ENCODE measurements at regions not wholly inside any gene's neighbourhood (a gene's known extent, or its start where the extent isn't known, plus 50 kb on each side); places are given as distances from the start of the nearest gene placed in this dataset.
"Not testable (repeated sequence)": the region's sequence is repeated elsewhere in the genome, so short reads cannot be mapped to it uniquely, and the experiment has no call there.

DNA sequence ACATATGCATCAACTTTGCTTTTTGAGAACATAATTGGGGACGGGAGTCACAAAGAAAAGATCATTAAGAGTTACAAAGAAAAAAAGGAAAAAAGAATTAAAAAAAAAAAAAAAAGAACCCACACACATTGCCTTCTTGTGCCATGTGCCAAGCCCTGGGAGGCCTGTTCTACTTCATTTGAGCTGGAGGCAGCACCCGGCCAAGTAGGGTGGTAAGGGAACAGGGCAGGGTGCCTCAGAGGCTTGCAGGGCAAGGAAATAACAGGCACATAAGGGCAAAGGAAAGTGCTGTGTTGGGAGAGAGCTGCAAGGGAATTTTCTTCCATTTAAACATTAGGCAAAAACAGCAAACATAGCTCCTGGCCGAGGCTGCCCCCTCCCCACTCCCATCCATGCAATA lies 418.0 kb downstream of the TMEM182 start:
- H3K27me3 Mint-ChIP-seq (ENCODE audit: low read depth): no peaks in the 10 kb centered on the region
- no peak for DNase-seq (ENCODE audit: low read depth, low spot score)
- no peak overlapping the region for H3K27ac Mint-ChIP-seq (ENCODE audit: unreplicated experiment)
- H3K4me1 Mint-ChIP-seq: no peaks in the 10 kb centered on the region
- H3K9me3 Mint-ChIP-seq: no peaks in the 10 kb centered on the region
- H3K36me3 Mint-ChIP-seq (ENCODE audit: low read depth): no peaks in the 10 kb centered on the region
- TF ChIP-seq, protein P1, sequence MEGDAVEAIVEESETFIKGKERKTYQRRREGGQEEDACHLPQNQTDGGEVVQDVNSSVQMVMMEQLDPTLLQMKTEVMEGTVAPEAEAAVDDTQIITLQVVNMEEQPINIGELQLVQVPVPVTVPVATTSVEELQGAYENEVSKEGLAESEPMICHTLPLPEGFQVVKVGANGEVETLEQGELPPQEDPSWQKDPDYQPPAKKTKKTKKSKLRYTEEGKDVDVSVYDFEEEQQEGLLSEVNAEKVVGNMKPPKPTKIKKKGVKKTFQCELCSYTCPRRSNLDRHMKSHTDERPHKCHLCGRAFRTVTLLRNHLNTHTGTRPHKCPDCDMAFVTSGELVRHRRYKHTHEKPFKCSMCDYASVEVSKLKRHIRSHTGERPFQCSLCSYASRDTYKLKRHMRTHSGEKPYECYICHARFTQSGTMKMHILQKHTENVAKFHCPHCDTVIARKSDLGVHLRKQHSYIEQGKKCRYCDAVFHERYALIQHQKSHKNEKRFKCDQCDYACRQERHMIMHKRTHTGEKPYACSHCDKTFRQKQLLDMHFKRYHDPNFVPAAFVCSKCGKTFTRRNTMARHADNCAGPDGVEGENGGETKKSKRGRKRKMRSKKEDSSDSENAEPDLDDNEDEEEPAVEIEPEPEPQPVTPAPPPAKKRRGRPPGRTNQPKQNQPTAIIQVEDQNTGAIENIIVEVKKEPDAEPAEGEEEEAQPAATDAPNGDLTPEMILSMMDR (conservative IDR thresholded peaks at IDR 0.05): no peak
- no peak overlapping the region for H3K4me3 Mint-ChIP-seq

GRCh38 chr2:103183061-103183460 lies 421.2 kb downstream of the TMEM182 start:
- Mint-ChIP-seq H3K36me3 (ENCODE audit: low read depth) (no peaks in the 10 kb centered on the region), H3K27ac (ENCODE audit: unreplicated experiment) (no peak overlapping the region), H3K4me3 (no peak overlapping the region), H3K4me1 (no peaks in the 10 kb centered on the region), H3K27me3 (ENCODE audit: low read depth) (no peaks in the 10 kb centered on the region), H3K9me3 (peaks cover 3% of the 10 kb centered on the region)
- no peak for DNase-seq (ENCODE audit: low read depth, low spot score)
- TF ChIP-seq, protein P1 (conservative IDR thresholded peaks at IDR 0.05): peak; percentile 55

DNA sequence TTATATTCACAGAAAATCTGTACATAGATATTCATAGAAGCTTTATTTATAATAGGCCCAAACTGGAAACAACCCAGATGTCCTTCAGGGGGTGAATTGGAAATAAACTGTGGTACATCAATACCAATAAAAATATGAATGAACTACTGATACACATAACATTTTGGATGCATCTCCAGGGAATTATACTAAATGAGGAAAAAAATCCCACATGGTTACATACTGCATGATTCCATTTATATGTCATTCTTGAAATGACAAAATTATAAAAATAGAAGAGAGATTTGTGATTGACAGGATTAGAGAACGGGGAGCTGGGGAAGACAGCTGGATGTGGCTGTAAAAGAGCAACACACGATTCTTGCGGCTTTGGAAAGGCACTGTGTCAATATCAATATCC lies 435.0 kb downstream of the TMEM182 start:
- H3K4me1 Mint-ChIP-seq: no peaks in the 10 kb centered on the region
- H3K27me3 Mint-ChIP-seq (ENCODE audit: low read depth): peaks cover 2% of the 10 kb centered on the region
- peaks cover 8% of the 10 kb centered on the region for H3K36me3 Mint-ChIP-seq (ENCODE audit: low read depth)
- H3K4me3 Mint-ChIP-seq: no peak overlapping the region
- TF ChIP-seq, protein P1 (conservative IDR thresholded peaks at IDR 0.05): no peak
- no peak overlapping the region for H3K27ac Mint-ChIP-seq (ENCODE audit: unreplicated experiment)
- H3K9me3 Mint-ChIP-seq: peaks cover 16% of the 10 kb centered on the region
- no peak for DNase-seq (ENCODE audit: low read depth, low spot score)

GRCh38 chr2:103200774-103201173 lies 438.9 kb downstream of the TMEM182 start:
- H3K27me3 Mint-ChIP-seq (ENCODE audit: low read depth); H3K4me1 Mint-ChIP-seq; H3K27ac Mint-ChIP-seq (ENCODE audit: unreplicated experiment); DNase-seq (ENCODE audit: low read depth, low spot score); H3K4me3 Mint-ChIP-seq; H3K36me3 Mint-ChIP-seq (ENCODE audit: low read depth): not testable (repeated sequence)
- peaks cover 14% of the 10 kb centered on the region for H3K9me3 Mint-ChIP-seq

GRCh38 chr2:103208916-103209315 lies 447.1 kb downstream of the TMEM182 start:
- Mint-ChIP-seq H3K27me3 (ENCODE audit: low read depth) (peaks cover 3% of the 10 kb centered on the region), H3K4me3 (no peak overlapping the region), H3K4me1 (no peaks in the 10 kb centered on the region), H3K36me3 (ENCODE audit: low read depth) (no peaks in the 10 kb centered on the region), H3K27ac (ENCODE audit: unreplicated experiment) (no peak overlapping the region), H3K9me3 (no peaks in the 10 kb centered on the region)
- no peak for DNase-seq (ENCODE audit: low read depth, low spot score)
- TF ChIP-seq, protein P1 (conservative IDR thresholded peaks at IDR 0.05): no peak

DNA sequence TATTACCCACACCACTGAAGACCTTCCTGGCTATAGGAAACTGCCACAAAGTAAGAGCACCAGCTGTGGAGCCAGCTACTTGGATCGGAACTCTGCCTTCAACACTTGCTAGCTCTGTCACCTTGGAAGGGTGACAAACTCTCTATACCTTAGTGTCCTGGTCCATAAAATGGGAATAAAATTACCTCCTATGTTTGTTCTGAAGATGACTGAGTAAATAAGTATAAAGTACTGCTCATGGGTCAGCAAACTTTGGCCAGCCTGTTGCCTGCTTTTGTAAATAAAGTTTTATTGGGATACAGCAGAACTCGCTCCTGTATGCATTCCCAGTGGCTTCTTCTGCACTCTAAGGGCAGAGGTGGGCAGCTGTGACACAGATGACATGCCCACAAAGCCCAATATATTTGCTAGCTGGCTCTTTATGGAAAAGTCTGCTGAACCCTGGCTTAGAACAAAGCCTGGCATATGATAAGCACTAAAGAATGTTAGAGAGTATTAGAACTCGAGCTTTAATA lies 451.3 kb downstream of the TMEM182 start:
- no peak overlapping the region for H3K27ac Mint-ChIP-seq (ENCODE audit: unreplicated experiment)
- DNase-seq (ENCODE audit: low read depth, low spot score): no peak
- H3K9me3 Mint-ChIP-seq: no peaks in the 10 kb centered on the region
- peaks cover 3% of the 10 kb centered on the region for H3K27me3 Mint-ChIP-seq (ENCODE audit: low read depth)
- TF ChIP-seq, protein P1 (conservative IDR thresholded peaks at IDR 0.05): no peak
- no peak overlapping the region for H3K4me3 Mint-ChIP-seq
- no peaks in the 10 kb centered on the region for H3K36me3 Mint-ChIP-seq (ENCODE audit: low read depth)
- H3K4me1 Mint-ChIP-seq: no peaks in the 10 kb centered on the region
